ENCODE measurements at regions not wholly inside any gene's neighbourhood (a gene's known extent, or its start where the extent isn't known, plus 50 kb on each side); places are given as distances from the start of the nearest gene placed in this dataset.

DNA sequence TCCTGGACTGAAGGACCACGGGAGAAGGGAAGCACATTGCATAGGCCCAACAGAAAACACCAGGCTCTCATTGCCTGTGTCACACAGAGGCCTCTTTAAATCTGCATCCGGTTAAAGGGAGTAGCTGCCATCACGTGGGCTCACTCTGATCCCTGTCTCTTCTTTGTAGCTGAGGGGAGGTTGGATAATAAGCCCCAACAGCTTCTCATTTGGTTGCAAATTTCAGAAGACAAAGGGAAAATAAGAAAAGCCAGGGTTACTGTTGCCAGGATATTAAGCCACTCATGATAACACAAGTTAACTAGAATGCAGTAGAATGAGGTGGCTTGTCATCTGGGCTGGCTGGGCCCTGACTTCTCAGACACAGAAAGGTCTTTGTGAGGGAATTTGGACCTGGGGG is 325.1 kb upstream of the ERCC4 start:
- no peak for DNase-seq (ENCODE audit: extremely low spot score)
- intact Hi-C loops (cut with DNase I): no loop called here
- 64% methylated on average over 3 of the region's 3 CpGs for WGBS
- Histone ChIP-seq H3K4me3 (no peak overlapping the region), H3K27me3 (no peaks in the 10 kb centered on the region), H3K36me3 (no peaks in the 10 kb centered on the region), H3K4me1 (no peaks in the 10 kb centered on the region), H3K9me3 (no peaks in the 10 kb centered on the region), H3K27ac (replicated peaks in 1 of 4) (no peak overlapping the region)
- TF ChIP-seq POLR2AphosphoS5 (IDR thresholded peaks at IDR 0.05) (no peak), EP300 (IDR thresholded peaks at IDR 0.05) (no peak), POLR2A (IDR thresholded peaks at IDR 0.05; ENCODE audit: low read depth) (no peak)
- TF ChIP-seq, protein P1, sequence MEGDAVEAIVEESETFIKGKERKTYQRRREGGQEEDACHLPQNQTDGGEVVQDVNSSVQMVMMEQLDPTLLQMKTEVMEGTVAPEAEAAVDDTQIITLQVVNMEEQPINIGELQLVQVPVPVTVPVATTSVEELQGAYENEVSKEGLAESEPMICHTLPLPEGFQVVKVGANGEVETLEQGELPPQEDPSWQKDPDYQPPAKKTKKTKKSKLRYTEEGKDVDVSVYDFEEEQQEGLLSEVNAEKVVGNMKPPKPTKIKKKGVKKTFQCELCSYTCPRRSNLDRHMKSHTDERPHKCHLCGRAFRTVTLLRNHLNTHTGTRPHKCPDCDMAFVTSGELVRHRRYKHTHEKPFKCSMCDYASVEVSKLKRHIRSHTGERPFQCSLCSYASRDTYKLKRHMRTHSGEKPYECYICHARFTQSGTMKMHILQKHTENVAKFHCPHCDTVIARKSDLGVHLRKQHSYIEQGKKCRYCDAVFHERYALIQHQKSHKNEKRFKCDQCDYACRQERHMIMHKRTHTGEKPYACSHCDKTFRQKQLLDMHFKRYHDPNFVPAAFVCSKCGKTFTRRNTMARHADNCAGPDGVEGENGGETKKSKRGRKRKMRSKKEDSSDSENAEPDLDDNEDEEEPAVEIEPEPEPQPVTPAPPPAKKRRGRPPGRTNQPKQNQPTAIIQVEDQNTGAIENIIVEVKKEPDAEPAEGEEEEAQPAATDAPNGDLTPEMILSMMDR (IDR thresholded peaks at IDR 0.05): no peak

DNA sequence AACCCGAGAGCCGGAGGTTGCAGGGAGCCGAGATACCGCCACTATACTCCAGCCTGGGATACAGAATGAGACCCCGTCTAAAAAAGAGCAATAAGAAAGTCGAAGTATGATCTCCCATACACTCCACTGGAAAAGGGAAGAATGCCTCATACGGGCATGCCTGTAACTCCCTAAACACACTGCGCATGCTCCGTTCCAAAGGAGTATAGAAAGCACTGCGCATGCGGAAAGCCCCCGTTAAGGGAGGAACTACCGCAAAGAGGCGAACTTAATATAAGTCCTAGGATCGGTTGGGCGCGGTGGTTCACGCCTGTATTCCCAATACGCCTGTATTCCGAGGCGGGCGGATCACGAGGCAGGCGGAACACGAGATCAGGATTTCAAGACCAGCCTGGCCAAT is 313.1 kb upstream of the ERCC4 start:
- no peak for TF ChIP-seq EP300 (IDR thresholded peaks at IDR 0.05)
- TF ChIP-seq POLR2AphosphoS5 (IDR thresholded peaks at IDR 0.05): no peak
- no peak for TF ChIP-seq POLR2A (IDR thresholded peaks at IDR 0.05; ENCODE audit: low read depth)
- TF ChIP-seq, protein P1 (IDR thresholded peaks at IDR 0.05): no peak

DNA sequence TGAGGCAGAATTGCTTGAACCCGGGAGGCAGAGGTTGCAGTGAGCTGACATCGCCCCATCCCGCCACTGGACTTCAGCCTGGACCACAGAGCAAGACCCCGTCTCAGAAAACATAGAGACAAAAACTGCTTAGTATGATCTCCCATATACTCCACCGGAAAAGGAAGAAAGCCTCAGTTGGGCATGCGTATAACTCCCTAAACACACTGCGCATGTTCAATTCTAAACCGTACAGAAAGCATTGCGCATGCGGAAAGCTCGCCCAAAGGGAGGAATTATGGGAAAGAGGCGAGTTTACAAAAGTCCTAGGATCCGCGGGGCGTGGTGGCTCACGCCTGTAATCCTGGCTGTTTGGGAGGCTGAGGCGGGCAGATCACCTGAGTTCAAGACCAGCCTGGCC is 312.7 kb upstream of the ERCC4 start:
- TF ChIP-seq POLR2AphosphoS5 (IDR thresholded peaks at IDR 0.05): no peak
- TF ChIP-seq, protein P1 (IDR thresholded peaks at IDR 0.05): no peak
- DNase-seq (ENCODE audit: extremely low spot score): no peak
- Histone ChIP-seq H3K4me3 (no peak overlapping the region), H3K27me3 (no peaks in the 10 kb centered on the region), H3K27ac (replicated peaks in 1 of 4) (no peak overlapping the region), H3K9me3 (no peaks in the 10 kb centered on the region), H3K36me3 (no peaks in the 10 kb centered on the region), H3K4me1 (no peaks in the 10 kb centered on the region)
- 88% methylated on average over 16 of the region's 17 CpGs for WGBS
- intact Hi-C loops (cut with DNase I): no loop called here

More for the DNA sequence above, 313.1 kb upstream of the ERCC4 start:
- 94% methylated on average over 25 of the region's 25 CpGs for WGBS
- H3K9me3 ChIP-seq: no peaks in the 10 kb centered on the region
- DNase-seq (ENCODE audit: extremely low spot score): no peak
- no peaks in the 10 kb centered on the region for H3K36me3 ChIP-seq
- intact Hi-C loops (cut with DNase I): no loop called here
- H3K27ac ChIP-seq (replicated peaks in 1 of 4): no peak overlapping the region
- H3K27me3 ChIP-seq: no peaks in the 10 kb centered on the region
- no peak overlapping the region for H3K4me3 ChIP-seq
- no peaks in the 10 kb centered on the region for H3K4me1 ChIP-seq

DNA sequence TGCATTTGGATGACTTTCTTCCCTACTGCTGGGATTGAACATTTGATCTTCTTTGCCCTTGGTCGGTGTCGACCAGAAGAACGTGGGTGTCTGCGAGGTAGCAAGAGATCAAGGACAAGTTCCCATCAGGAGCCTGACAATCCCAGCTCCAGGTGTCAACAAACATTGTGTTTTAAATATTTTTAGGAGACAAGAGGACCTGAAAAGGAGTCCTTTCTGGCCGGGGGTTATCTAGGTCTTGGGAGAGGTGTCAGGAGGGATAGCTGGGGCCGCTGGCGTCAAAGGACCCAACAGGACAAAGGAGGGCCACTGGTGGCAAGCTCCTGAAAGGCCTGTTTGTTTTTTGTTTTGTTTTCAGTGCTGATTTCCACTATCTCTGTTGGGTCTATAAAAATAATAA is 308.4 kb upstream of the ERCC4 start:
- TF ChIP-seq, protein P1 (IDR thresholded peaks at IDR 0.05): no peak
- TF ChIP-seq EP300 (IDR thresholded peaks at IDR 0.05): no peak
- TF ChIP-seq POLR2A (IDR thresholded peaks at IDR 0.05; ENCODE audit: low read depth): no peak
- TF ChIP-seq POLR2AphosphoS5 (IDR thresholded peaks at IDR 0.05): no peak
- WGBS: 70% methylated on average over 7 of the region's 7 CpGs
- Histone ChIP-seq H3K9me3 (peaks cover 0 to 4% (median 0%) of the 10 kb centered on the region in 4 donors), H3K27ac (replicated peaks in 1 of 4) (no peak overlapping the region), H3K36me3 (no peaks in the 10 kb centered on the region), H3K4me3 (no peak overlapping the region), H3K27me3 (no peaks in the 10 kb centered on the region), H3K4me1 (no peaks in the 10 kb centered on the region)
- no peak for DNase-seq (ENCODE audit: extremely low spot score)
- intact Hi-C loops (cut with DNase I): loop anchor here (10.0 kb wide), 1 partner anchor 57 kb away; no protein-coding TSS in a partner anchor

DNA sequence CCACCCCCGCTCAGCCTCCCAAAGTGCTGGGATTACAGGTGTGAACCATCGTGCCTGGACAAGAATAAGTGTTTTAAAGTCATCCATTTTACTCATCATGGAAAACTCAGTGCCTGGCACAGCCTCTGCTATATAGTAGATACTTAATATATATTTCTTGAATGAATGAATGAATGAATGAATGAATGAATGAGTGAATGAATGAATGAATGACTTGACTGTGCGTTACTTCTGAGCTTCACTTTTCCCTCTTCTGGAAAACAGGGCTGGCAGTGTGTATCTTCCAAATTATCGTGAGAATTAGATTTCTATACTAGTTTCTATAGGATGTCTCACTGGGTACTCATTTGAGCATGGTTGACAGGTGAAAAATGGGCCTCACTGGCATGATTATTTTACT is 307.3 kb upstream of the ERCC4 start:
- intact Hi-C loops (cut with DNase I): loop anchor here (10.0 kb wide), 1 partner anchor 58 kb away; no protein-coding TSS in a partner anchor
- H3K27ac ChIP-seq (replicated peaks in 1 of 4): no peak overlapping the region
- TF ChIP-seq POLR2A (IDR thresholded peaks at IDR 0.05; ENCODE audit: low read depth) (no peak), EP300 (IDR thresholded peaks at IDR 0.05) (no peak), POLR2AphosphoS5 (IDR thresholded peaks at IDR 0.05) (no peak)
- TF ChIP-seq, protein P1 (IDR thresholded peaks at IDR 0.05): no peak
- no peaks in the 10 kb centered on the region for H3K4me1 ChIP-seq
- 82% methylated on average over 4 of the region's 4 CpGs for WGBS
- DNase-seq (ENCODE audit: extremely low spot score): no peak
- H3K9me3 ChIP-seq: peaks cover 0 to 4% (median 0%) of the 10 kb centered on the region in 4 donors
- H3K27me3 ChIP-seq: no peaks in the 10 kb centered on the region
- no peaks in the 10 kb centered on the region for H3K36me3 ChIP-seq
- no peak overlapping the region for H3K4me3 ChIP-seq
